ENCODE measurements at regions not wholly inside any gene's neighbourhood (a gene's known extent, or its start where the extent isn't known, plus 50 kb on each side); places are given as distances from the start of the nearest gene placed in this dataset.

GRCh38 chr10:43012578-43012977 is 64.3 kb upstream of the RET start:
- no peak for TF ChIP-seq CTCF (IDR thresholded peaks at IDR 0.05)
- ATAC-seq = no peak
- Histone ChIP-seq H3K4me1 (no peaks in the 10 kb centered on the region), H3K9me3 (no peaks in the 10 kb centered on the region), H3K36me3 (ENCODE audit: insufficient read depth in 1 of 2, low read depth in 1 of 2) (no peaks in the 10 kb centered on the region), H3K27ac (no peak overlapping the region), H3K27me3 (ENCODE audit: insufficient read depth in 3 of 3, low read length in 2 of 3) (no peaks in the 10 kb centered on the region), H3K4me3 (no peak overlapping the region)
- WGBS, 3 donors = 75 to 86% (median 82%) methylated on average over 2 of the region's 2 CpGs
- intact Hi-C loops (cut with DNase I) = no loop called here
- DNase-seq = no peak

- no peaks in the 10 kb centered on the region for H3K27me3 ChIP-seq (ENCODE audit: insufficient read depth in 3 of 3, low read length in 2 of 3)
- DNase-seq (no peak), ATAC-seq (no peak)
- no peaks in the 10 kb centered on the region for H3K36me3 ChIP-seq (ENCODE audit: insufficient read depth in 1 of 2, low read depth in 1 of 2)
- intact Hi-C loops (cut with DNase I) = no loop called here
- no peak overlapping the region for H3K27ac ChIP-seq
- H3K4me3 ChIP-seq = no peak overlapping the region
- no peaks in the 10 kb centered on the region for H3K9me3 ChIP-seq
- 92 to 97% (median 96%) methylated on average over 1 of the region's 1 CpG for WGBS, 3 donors
- no peak for TF ChIP-seq CTCF (IDR thresholded peaks at IDR 0.05)
- H3K4me1 ChIP-seq = no peaks in the 10 kb centered on the region
These were observed 63.8 kb upstream of the RET start for GRCh38 chr10:43013065-43013464.

- Histone ChIP-seq H3K9me3 (no peaks in the 10 kb centered on the region), H3K27me3 (ENCODE audit: insufficient read depth in 3 of 3, low read length in 2 of 3) (peaks cover 0 to 3% (median 0%) of the 10 kb centered on the region in 3 donors)
- 86 to 90% (median 90%) methylated on average over 3 of the region's 3 CpGs for WGBS, 3 donors
These were observed 52.3 kb upstream of the RET start for GRCh38 chr10:43024524-43024923.

GRCh38 chr10:43024942-43025700 is 51.7 kb upstream of the RET start:
- DNase-seq (no peak), ATAC-seq (no peak)
- H3K27me3 ChIP-seq (ENCODE audit: insufficient read depth in 3 of 3, low read length in 2 of 3) = peaks cover 0 to 3% (median 0%) of the 10 kb centered on the region in 3 donors
- no peak overlapping the region for H3K4me3 ChIP-seq
- no peaks in the 10 kb centered on the region for H3K4me1 ChIP-seq
- no peaks in the 10 kb centered on the region for H3K36me3 ChIP-seq (ENCODE audit: insufficient read depth in 1 of 2, low read depth in 1 of 2)
- intact Hi-C loops (cut with DNase I) = no loop called here
- H3K27ac ChIP-seq = no peak overlapping the region
- WGBS, 3 donors = 76 to 87% (median 79%) methylated on average over 11 of the region's 11 CpGs
- no peaks in the 10 kb centered on the region for H3K9me3 ChIP-seq
- no peak for TF ChIP-seq CTCF (IDR thresholded peaks at IDR 0.05)

More at GRCh38 chr10:43024524-43024923, 52.3 kb upstream of the RET start:
- Histone ChIP-seq H3K36me3 (ENCODE audit: insufficient read depth in 1 of 2, low read depth in 1 of 2) (no peaks in the 10 kb centered on the region), H3K4me1 (no peaks in the 10 kb centered on the region), H3K27ac (no peak overlapping the region), H3K4me3 (no peak overlapping the region)
- no peak for ATAC-seq
- no peak for TF ChIP-seq CTCF (IDR thresholded peaks at IDR 0.05)
- intact Hi-C loops (cut with DNase I) = no loop called here
- no peak for DNase-seq

Data from psoas muscle (tissue), 7 donors.